Activated effector memory CD4-positive, alpha-beta T cell treated with anti-CD3 and anti-CD28 coated beads, Interleukin-2, amount 50 U/mL, for 16 hours (primary cell): ENCODE measurements at regions not wholly inside any gene's neighbourhood (a gene's known extent, or its start where the extent isn't known, plus 50 kb on each side); places are given as distances from the start of the nearest gene placed in this dataset.
A peak's percentile ranks its signal among the peaks of the same experiment; 100 is the strongest.

Experiments
- DNase-seq: peaks from one replicate; pipeline ENCODE4 v3.0.0-alpha.2; 2020

DNA sequence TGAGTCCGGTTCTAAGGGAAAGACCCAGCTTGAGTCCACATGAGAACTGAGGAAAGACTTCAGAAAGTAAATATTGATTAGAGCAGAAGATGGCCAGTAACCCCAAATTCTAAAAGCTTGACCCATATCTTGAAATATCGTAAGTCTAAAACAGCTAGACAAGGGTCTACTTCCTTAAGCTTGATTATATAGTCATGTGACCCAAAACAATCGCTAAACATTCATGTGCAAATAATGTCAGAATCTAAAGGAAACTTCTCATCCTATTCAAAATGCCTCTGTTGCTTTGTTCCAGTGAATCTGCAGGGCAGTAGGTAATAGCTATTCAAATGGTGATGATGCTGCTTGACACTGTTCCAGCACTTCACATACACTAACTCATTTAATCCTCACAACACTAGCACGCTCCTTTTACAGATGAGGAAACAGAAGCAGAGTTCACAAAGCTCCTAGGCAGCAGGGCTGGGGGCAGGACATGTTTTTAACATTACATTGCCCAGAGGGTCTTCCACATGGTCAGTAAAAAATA lies 52.6 kb downstream of the TCF20 start:
- DNase-seq = no peak

DNA sequence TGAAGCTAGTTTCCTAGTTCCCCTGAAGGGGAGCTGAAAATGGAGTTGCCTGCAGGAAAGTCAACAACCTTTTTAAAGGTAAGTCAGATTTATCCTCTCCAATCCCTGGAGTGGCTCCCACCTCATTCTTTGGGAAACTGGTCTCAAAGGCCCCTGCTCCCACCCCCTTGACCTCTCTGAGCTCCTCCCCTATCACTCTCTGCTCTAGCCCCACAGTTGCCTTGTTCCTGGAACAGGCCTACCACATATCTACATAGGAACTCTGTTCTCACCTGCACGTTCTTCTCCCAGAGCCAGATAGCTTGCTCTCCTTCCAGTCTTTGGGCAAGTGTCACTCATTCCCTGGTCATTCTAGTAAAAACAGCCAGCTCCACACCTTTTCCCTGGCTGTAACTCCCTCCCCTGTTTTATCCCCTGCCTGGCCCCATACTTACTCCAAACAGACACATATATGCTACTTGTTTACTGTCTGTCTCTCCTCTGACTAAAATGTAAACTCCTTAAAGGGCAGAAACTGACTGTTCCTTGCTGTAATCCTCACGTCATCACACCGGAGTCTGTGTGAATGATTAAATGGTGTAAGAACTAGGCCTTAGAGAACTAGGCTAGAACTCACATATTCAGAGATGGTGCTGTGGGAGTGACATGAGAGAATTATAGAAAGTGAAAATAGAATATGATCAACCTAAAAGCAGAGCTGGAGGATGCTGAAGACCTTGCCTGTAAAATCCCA lies 53.3 kb downstream of the TCF20 start:
- DNase-seq = no peak

DNA sequence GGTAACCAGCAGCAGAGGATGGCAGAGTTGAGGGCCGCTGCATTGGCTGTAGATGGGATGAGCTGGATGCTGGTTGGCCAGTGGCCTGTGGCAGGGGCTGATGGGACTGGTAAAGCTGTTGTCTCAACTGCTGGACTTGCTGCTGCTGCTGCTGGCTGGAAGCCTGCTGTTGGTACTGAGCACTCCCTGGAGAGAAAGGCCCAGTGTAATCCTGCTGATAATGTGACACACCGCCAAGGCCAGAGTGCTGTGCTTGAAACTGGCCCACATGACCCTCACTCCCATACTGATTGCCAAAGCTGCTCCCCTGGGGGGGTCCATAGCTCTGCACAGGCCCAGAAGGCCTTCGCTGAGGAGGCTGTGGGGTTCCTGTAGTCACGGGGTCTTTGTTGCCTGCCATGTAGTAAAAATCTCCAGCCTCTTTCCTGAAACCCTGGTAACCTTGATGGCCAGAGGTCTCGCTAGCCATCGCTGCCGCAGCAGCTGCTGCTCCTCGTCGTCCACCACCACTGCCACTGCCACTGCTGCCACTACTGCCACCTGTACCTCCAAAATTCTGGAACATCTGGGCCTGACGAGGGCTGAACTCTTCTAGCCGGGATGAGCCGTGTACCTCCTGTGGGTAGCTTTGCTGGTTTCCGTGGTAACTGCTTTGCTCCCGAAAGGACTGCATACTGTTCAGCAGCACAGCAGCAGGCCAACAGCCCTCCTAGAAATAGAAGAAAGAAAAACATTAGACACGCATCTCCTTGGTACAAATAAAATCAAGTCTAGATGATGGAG lies 55.6 kb downstream of the TCF20 start:
- DNase-seq = no peak

DNA sequence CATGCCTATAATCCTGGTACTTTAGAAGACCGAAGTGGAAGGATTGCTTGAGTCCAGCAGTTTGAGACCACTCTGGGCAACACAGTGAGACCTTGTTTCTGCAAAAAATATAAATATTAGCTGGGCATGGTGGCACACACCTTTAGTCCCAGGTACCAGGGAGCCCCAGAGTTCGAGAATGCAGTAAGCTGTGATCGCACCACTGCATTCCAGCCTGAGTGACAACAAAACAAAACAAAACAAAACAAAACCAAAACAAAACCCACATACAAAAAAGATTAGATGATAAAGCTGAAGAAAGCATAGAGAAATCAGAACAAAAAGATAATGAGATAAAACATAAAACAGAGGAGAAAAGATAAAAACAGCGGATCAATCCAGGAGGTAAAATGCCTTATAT lies 62.1 kb downstream of the TCF20 start:
- no peak for DNase-seq

DNA sequence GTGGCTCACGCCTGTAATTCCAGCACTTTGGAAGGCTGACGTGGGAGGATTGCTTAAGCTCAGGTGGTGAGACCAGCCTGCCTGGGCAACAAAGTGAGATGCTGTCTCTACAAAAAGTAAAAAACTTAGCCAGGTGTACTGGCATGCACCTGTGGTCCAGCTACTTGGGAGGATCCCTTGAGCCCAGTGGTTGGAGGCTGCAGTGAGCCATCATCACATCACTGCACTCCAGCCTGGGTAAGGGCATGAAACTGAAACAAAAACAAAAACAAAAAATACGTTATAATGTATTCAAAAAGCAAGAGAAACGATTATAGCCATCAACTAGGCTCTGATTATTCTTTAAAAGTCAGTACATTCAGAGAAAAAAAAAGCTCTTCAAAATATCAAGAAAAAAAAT lies 62.5 kb downstream of the TCF20 start:
- no peak for DNase-seq

DNA sequence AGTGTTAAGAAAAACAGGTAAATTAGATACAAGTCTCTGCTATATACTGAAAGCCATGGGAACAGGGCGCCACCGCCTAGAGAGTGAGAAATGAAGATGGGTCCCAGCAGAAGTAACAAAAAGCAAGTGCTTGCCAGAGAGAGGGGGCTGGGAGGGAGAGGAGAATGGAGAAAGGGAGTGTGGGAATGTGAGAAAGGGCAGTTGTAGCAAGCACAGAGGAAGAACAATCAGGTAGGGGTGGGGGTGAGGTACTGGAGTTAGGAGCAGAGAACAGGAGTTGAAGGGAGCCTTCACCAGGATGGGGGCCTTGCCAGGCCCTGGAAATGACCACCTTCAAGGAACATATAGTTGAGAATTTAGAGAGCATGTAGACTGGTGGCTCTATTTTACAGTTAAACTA lies 66.8 kb downstream of the TCF20 start:
- no peak for DNase-seq

DNA sequence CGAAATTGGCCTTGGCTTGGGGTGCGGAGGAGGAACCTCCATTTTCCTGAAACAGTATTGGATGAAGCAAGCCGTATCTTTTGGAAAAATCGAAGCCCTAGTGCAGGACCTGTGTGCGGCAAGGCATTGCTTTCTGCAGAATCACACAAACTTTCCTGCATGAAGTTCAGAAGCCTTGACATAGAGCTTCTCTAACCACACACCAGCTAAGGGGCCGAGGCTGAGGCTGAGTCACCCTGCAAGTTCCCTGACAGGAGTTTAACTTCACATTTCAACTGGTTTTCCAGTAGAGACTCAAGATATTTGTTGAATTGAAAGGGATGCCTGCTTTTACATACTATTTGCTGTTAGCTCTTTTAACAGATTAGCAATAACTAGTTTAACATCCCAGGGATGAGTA lies 67.8 kb downstream of the TCF20 start:
- DNase-seq = peak; percentile 84

DNA sequence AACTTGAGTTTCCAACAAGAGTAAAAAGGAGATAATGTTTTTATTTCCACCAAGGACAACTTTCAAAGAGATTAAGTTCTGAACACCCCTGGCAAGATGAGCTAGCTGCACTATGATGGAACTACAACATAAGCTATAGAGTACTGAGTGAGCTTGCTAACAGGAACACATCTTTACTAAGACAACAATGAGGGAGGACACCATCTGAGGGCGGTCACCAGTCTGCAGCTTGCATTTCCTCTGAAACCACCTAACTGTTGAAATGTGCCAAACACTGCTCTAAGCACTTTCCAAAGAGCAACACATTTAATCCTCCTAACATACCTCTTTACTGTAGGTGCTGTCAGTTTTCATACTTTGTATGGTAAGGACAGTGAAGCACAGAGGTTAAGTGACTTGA lies 68.4 kb downstream of the TCF20 start:
- peak; percentile 74 for DNase-seq

DNA sequence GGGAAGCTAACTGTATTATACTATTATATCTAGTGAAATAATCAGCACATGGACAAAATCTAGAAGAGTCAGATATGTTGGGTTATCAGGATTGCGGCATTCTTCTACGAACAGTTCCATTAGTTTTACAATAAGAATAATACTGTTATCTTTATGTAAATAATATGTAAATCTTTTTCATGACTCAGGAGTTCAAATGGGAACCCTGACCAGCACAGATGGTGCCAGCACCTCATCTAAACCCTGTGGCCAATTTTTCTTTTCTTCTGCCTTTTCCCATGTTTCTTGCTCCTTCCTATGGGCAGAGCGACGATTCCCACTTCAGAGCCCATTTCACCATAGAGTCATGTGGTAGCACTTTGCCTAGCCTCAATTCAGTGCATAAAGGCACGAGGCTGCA lies 68.4 kb upstream of the CYP2D6 start:
- DNase-seq = no peak

DNA sequence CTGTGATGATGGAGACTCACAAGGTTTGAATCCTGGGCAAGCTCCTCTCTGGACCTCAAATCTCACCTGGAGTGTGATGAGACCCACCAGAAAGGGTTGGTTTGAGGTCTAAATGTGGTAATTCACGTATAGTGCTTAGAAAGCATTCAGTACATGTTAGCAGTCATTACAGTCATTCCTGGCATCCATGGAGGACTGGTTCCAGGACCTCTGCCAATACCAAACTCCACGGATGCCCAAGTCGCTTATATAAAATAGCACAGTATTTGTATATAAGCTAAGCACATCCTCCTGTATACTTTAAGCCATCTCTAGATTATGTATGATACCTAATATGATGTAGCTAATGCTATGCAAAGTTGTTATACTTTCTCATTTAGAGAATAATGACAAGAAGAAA lies 67.6 kb upstream of the CYP2D6 start:
- DNase-seq = no peak

DNA sequence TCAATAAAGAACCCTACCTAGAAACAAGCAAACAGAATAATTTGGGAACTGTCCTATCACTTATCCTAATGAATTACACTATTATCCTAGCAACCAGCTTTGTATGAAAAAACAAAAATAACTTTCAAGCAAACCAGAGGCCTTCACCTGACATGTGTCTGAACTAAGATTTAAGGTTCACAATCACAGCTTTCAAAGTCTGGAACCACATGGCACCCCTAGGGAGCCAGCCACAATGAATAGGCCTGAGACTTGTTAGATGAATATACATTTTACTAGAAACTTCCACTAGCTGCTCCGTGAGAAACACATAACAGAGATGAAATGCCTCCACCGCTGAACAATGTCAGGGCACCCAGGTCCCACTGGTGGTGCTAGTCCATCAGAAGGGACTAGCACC lies 65.8 kb upstream of the CYP2D6 start:
- DNase-seq = no peak

DNA sequence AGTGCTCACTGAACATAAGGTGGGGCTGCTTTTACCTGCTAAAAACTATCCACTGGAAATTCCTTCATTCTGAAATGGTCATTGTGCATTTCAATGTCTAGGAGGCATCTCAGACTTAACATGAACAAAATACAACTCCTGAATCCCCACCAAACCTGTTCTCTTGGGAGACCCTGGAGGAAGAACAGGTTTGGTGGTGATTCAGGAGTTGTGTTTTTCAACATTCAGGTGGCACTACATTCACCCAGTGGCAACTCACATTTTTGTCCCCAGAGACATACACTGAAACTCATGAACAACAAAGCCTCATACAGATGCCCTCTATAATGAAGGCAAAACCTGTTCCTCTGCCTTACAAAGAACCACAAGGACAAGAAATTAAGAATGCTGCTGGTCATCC lies 64.3 kb upstream of the CYP2D6 start:
- DNase-seq = no peak

DNA sequence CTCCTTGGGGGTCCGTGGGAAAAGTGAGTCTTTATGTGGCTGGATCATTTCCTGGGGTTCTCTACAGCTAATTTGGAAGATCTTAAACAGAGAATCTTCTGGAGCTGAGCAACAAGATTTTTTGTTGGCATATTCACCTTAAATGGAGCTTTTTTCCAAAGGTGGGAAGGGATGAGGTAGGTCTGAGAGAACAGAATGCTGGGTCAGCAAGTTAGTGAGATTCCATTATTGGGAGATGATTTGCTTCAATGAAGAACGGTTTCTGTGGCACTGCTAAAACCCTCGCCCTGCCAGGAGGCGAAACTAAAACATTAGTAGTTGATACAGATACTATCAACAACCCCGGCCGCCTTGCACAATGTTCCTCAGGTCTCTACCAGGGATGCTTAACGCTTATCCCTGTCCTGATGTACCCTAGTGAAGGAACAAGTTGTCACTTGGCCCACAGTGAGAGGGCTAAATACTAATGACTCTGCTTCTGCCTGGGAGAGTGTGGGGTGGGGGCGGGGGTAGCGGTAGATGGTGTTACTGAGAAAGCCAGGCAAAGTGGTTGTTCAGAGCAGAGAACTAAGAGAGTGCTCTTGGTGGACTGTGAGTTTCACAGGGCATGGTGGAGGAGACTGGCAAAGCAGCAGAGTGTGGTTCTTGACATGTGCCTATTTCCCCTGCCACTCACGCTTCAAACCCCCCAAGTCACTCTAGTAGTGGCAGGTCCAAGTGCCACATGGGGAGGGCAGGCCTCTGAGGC lies 63.7 kb upstream of the CYP2D6 start:
- DNase-seq = no peak

DNA sequence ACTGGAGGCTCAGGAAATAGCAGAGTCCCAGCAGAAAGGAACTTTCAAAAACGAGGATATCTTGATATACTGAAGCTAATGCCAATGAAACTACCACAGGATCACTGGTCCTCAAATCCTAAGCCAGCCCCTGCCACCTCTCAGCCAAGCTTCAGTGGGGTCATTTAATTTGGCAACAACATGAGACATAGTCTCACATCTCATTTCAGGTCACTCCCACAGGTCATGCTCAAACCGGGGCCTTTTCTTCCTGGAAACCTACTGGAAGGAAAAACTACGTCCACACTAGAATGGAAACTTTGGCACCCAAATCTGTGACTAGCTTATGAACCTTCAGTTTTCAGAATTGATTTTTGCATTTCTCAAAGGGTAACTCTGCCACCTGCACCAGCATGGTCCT lies 61.9 kb upstream of the CYP2D6 start:
- no peak for DNase-seq

DNA sequence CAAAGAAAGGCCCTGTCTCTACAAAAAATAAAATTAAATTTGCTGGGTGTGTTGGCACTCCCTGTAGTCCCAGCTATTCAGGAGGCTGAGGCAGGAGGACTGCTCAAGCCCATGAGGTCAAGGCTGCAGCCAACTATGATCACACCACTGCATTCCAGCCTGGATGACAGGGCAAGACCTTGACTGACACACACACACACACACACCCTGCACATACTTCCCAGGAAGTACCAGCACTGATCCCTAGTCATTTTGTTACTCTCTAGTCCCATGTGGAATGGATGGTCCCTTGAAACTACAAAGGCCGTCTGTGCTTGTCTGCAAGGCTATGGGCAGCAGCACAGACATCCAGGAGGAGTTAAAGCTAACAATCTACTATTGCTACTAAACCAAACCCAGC lies 59.7 kb upstream of the CYP2D6 start:
- DNase-seq = no peak

DNA sequence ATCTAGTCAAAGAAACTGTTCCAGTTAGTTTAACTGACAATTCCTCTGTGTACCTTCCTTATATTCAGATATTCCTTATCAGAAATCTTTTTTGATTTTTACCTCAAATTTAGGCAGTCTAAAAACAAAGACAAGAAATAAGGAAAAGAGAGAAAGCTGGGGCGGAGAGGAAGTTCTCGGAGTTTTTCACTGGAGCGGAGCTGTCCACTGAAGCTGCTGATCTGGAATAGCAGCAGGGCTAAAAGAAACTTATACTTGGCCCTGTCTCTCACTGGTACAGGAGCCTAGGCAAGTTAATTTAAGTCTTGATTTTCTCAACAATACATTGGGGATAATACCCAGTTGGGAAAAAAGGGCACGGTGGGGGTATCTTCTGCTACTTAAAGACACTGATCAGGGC lies 59.2 kb upstream of the CYP2D6 start:
- DNase-seq = no peak

DNA sequence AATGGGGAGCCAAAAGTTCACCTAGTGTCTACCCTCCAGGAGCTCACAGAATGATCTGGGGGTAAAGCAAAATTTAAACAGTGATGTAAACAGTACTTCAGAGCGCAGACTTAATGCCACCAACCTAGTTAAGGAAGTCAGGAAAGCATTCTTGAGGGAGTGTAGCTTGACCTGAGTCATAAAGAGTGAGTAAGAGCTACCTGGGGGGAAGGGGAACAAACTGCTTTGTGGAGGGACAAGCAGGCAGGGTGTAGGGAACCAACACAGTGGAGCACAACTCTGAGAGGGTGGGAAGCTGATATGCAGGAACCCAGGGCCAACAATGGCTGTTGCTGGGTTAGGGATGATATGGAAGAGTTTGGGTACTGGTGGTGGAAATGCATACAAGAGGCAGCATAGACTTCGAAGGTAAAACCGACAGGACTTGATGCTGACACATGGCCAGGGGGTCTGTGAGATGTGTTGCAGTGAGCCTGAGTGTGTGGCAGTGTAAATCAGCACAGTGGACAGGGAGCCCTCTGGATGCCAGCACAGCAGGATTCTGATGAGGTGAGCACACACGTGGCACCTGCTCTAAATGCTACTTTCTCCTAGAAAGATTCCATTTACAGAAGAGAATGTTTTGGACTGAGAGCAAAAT lies 58.3 kb upstream of the CYP2D6 start:
- no peak for DNase-seq

DNA sequence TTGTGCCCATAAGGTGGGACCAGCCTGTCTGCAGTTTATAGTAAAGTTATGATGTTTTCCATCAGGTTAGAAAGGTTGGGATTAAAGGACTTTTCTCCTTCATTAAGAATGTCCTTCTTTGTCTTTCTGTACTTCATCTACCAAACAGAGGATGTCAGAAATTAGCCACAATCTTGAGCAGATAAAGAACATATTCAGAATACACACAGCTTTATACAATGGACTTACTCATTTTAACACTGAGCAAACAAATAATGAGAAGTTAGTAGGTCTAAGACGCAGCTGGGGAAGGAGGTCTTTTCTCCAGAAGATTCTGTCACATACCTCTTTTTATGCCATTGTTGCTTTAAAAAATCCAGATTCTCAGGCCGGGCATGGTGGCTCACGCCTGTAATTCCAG lies 57.0 kb upstream of the CYP2D6 start:
- DNase-seq = no peak

DNA sequence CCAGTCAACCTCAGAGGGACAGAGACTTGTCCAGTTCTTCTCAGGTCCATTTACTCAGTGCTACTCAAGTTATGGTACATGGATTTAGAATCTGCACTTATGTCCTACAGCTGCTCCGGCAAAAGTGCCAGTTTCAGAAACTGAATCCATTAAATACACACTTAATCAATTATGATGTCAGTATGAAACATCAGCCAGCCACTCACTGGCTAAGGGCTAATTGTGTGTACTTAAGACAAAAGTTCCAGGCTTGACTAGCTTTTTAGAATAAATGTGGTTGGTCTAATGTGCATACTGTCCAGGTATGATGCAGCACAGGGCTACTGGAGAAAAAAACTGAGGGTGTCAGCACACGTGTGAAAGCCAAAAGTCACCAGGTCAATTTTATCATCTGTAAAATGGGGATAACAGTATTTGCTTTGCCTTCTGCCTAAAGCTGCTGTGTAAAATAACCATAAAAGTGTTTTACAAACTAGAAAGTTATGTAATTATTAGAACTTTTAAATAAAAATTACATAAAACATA lies 55.4 kb upstream of the CYP2D6 start:
- DNase-seq = no peak

DNA sequence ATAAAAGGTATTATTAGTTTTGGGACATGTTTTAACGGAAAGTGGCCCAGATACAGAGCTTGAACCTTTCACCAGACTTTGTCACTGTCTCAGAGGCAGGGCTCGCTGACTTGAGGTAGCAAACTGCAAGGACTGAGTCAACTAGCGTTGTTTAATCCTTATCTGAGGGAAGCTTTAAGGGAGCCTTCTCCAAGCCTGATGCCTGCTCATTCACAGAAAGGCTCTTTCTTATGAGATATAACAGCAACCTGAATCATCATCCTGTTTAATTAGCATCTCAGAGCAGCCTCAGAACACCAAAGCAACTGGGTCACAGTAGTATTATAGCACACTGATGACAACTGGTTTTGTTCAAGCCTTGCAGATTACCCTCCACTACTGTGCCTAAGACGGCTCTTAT lies 54.2 kb upstream of the CYP2D6 start:
- no peak for DNase-seq

DNA sequence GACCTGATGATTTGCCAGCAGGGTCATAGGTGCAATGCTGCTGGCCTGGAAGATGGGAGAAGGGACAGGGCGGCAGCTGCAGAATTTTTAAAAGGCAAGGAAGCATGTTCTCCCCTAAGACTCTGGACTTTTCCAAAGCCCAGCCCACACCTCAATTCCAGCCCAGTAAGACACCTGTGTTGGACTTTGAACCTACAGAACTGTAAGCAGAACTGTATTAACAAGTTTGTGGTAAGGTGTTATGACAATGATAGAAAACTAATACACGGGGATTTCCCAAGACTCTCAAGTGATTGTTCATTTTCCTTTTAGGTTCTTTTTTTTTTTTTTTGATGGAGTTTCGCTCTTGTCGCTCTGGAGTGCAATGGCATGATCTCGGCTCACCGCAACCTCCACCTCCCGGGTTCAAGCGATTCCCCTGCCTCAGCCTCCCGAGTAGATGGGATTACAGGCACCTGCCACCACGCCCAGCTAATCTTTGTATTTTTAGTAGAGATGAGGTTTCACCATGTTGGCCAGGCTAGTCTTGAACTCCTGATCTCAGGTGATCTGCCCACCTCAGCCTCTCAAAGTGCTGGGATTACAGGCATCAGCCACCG lies 53.0 kb upstream of the CYP2D6 start:
- DNase-seq = peak; percentile 76

DNA sequence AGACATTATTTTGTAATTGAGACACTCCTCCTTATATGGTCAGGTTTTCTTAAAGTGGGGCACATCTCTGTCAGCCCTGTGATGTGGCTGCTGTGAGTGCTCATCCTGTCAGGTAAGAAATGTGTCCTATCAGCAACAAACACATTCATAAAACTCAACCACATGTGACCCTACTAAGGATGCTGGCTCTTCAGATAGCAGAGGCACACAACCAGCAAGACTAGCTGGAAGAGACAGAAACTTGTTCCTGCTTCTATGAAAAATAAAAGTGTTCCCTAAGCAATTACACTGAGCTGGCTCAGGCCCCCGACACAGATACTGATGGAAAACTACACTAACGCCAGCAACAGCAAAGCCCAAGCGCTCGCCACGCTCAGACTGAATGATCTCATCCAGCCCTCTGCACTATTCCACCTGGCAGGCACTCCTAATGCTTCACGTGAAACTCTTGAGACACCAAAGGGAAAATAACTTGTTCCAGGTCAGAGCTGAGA lies 49.8 kb upstream of the CYP2D6 start:
- peak; percentile 81 for DNase-seq
